A549 (cell line): ENCODE measurements at regions not wholly inside any gene's neighbourhood (a gene's known extent, or its start where the extent isn't known, plus 50 kb on each side); places are given as distances from the start of the nearest gene placed in this dataset.

Source experiments
- ESRRA ChIP-seq: fragments of 150-350 bp; IDR thresholded peaks from 2 replicates; pipeline ENCODE4 v1.6.1; 2014; ENCODE audit warnings: mild to moderate bottlenecking, low read length, borderline replicate concordance
- POLR2A ChIP-seq: IDR thresholded peaks from 2 replicates; pipeline ENCODE4 v1.6.1; 2012; ENCODE audit warnings: mild to moderate bottlenecking, low read length

DNA sequence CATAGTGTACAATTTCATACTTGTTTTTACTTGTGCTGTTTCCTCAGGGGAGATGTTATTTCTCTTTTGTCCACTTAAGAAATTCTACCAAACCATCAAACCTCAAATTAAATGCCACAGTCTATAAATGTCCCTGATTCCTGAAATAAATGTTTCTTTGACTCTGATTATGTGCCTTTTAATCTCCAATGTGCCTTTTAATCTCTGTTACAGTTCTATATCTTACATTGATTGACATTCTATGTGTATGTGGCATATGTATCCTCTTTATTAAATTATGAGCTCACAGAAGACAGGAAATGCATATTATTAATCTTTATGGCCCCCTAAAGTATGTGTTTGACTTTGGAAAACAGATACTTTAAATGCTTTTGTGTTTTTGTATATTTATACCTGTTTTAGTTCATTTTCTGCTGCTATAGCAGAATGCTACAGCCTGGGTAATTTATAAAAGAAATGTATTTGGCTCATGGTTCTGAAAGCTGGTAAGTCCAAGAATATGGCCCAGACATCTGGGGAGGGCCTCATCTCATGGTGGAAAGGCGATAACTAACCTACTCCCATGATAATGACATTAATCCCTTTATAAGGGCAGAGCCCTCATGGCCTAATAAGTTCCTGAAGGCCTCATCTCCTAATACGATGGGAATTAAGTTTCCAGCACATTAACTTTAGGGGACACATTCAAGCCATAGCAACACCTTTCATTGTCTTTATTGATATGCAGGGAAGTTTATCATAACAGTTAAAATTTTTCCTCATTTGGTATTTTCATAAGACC lies 403.9 kb downstream of the LIG4 start:
- no peak for TF ChIP-seq ESRRA
- TF ChIP-seq POLR2A: no peak
